HepG2 (cell line): ENCODE measurements at regions not wholly inside any gene's neighbourhood (a gene's known extent, or its start where the extent isn't known, plus 50 kb on each side); places are given as distances from the start of the nearest gene placed in this dataset.

ENCODE experiments used
- ATAC-seq: fragments of 200-7000 bp; cut with Tn5 transposase; 3 replicates; pipeline ENCODE4 v1.9.1; 2020; ENCODE audit warnings: mild to moderate bottlenecking, moderate library complexity
- BruUV-seq: library from RNA; stranded (reverse); fragments of 400-500 nt; replicated peaks from 2 replicates; lab custom pipeline; 2021; lab: Mats Ljungman, UMichigan
- CTCF ChIA-PET: fragments of 300-600 bp; formaldehyde crosslinking; extraction: SDS; loops from one replicate; lab custom pipeline; 2021; ENCODE audit warnings: low total read pairs, inconsistent platforms, low intra/inter-chr PET ratio; lab: Yijun Ruan, JAX
- POLR2A ChIA-PET: fragments of 350-600 bp; sonication (Branson Sonifier 250); formaldehyde crosslinking; loops from one replicate; lab custom pipeline; 2020; ENCODE audit warnings: antibody characterized with exemption, inconsistent platforms; lab: Yijun Ruan, JAX
- DNase-seq: peaks from one replicate; pipeline ENCODE4 v3.0.0-alpha.2; 2015; ENCODE audit warnings: low spot score
- FAIRE-seq: peaks from 3 replicates; lab custom pipeline; 2011; peaks lifted over from hg19 to GRCh38; lab: Jason Lieb, UNC
- H2AFZ ChIP-seq: one replicate; pipeline ENCODE4 v1.6.1; 2011; ENCODE audit warnings: low read length, inconsistent platforms
- H3K27ac ChIP-seq: fragments of 300-600 bp; 3 replicates; pipeline ENCODE4 v1.8.0; 2011; ENCODE audit warnings: mixed run types, mild to moderate bottlenecking, mixed read lengths, low read length, inconsistent platforms; ENCODE audit not compliant: insufficient read depth; ENCODE audit errors: extremely low read length
- H3K27me3 ChIP-seq, 2 experiments: fragments of 200-600 bp in 1 of 2; 2 replicates in 1 of 2; 3 replicates in 1 of 2; pipeline versions ENCODE4 v1.6.0 to v1.8.0; 2011; ENCODE audit warnings: low read length in 2 of 2, mild to moderate bottlenecking in 2 of 2, moderate library complexity in 2 of 2, inconsistent platforms in 1 of 2; ENCODE audit not compliant: insufficient read depth in 2 of 2, control insufficient read depth in 1 of 2
- H3K36me3 ChIP-seq, 2 experiments: fragments of 200-600 bp in 1 of 2; replicated peaks in 1 of 2; 2 replicates in 1 of 2; 3 replicates in 1 of 2; pipeline versions ENCODE4 v1.5.1 to v1.8.0; 2011; ENCODE audit warnings: low read length in 2 of 2, inconsistent platforms in 1 of 2; ENCODE audit not compliant: insufficient read depth in 2 of 2, control insufficient read depth in 1 of 2
- H3K4me1 ChIP-seq: 2 replicates; pipeline ENCODE4 v1.5.1; 2012; ENCODE audit warnings: low read length, inconsistent platforms; ENCODE audit not compliant: insufficient read depth
- H3K4me2 ChIP-seq: 2 replicates; pipeline ENCODE4 v1.6.0; 2011; ENCODE audit warnings: low read depth, low read length, inconsistent platforms
- H3K4me3 ChIP-seq, 3 experiments: fragments of 200-600 bp in 1 of 3; sonication (generic), shearing (Covaris generic) in 1 of 3; replicated peaks in 1 of 3; 2 replicates each; pipeline ENCODE4 v1.5.1; 2011 to 2016; ENCODE audit warnings: low read length in 3 of 3, inconsistent platforms in 2 of 3, low read depth in 2 of 3, mild to moderate bottlenecking in 2 of 3, control low read depth in 1 of 3, mixed read lengths in 1 of 3; ENCODE audit not compliant: insufficient read depth in 1 of 3
- H3K79me2 ChIP-seq: one replicate; pipeline ENCODE4 v1.6.1; 2011; ENCODE audit warnings: low read length, inconsistent platforms; ENCODE audit not compliant: insufficient read depth
- H3K9ac ChIP-seq: 2 replicates; pipeline ENCODE4 v1.6.0; 2011; ENCODE audit warnings: mild to moderate bottlenecking, low read depth, low read length, inconsistent platforms; ENCODE audit not compliant: insufficient read depth
- H3K9me3 ChIP-seq: 2 replicates; pipeline ENCODE4 v1.5.1; 2012; ENCODE audit warnings: mild to moderate bottlenecking, low read length
- H4K20me1 ChIP-seq: 2 replicates; pipeline ENCODE4 v1.6.0; 2011; ENCODE audit warnings: inconsistent platforms, mild to moderate bottlenecking, low read length, moderate library complexity; ENCODE audit not compliant: insufficient read depth
- DR1 ChIP-seq: sonication (generic); formaldehyde crosslinking; IDR thresholded peaks from 2 replicates; pipeline ENCODE4 v1.8.0; 2021; ENCODE audit warnings: mild to moderate bottlenecking, missing genetic modification reagents, inconsistent platforms
- GZF1 ChIP-seq: sonication (generic); formaldehyde crosslinking; IDR thresholded peaks from 2 replicates; pipeline ENCODE4 v1.5.1; 2020; ENCODE audit warnings: mild to moderate bottlenecking, missing genetic modification reagents
- KAT2B ChIP-seq: fragments of 150-350 bp; IDR thresholded peaks from 2 replicates; pipeline ENCODE4 v1.6.1; 2014; ENCODE audit warnings: low read depth, low read length, borderline replicate concordance
- NFE2 ChIP-seq: sonication (generic); formaldehyde crosslinking; IDR thresholded peaks from 2 replicates; pipeline ENCODE4 v1.4.0; 2020; ENCODE audit warnings: missing genetic modification reagents
- PCBP1 ChIP-seq: fragments of 200-400 bp; formaldehyde crosslinking; IDR thresholded peaks from 2 replicates; pipeline ENCODE4 v1.6.1; 2017; ENCODE audit warnings: mild to moderate bottlenecking, low read depth, low read length, borderline replicate concordance
- SKIL ChIP-seq: sonication (generic); formaldehyde crosslinking; IDR thresholded peaks from 2 replicates; pipeline ENCODE4 v1.8.0; 2022; ENCODE audit warnings: missing genetic modification reagents, mild to moderate bottlenecking, moderate library complexity, borderline replicate concordance
- SMAD1 ChIP-seq: sonication (generic); formaldehyde crosslinking; IDR thresholded peaks from 2 replicates; pipeline ENCODE4 v1.4.0; 2020; ENCODE audit warnings: missing genetic modification reagents, low read depth, mild to moderate bottlenecking, borderline replicate concordance
- ZFP36 ChIP-seq: fragments of 150-350 bp; IDR thresholded peaks from 2 replicates; pipeline ENCODE4 v1.6.1; 2018; ENCODE audit warnings: borderline replicate concordance, low read length, low read depth; ENCODE audit not compliant: partially characterized antibody
- ZNF20 ChIP-seq: sonication (generic); formaldehyde crosslinking; IDR thresholded peaks from 2 replicates; pipeline ENCODE4 v1.4.0; 2020; ENCODE audit warnings: mild to moderate bottlenecking, moderate library complexity, missing genetic modification reagents
- ZNF343 ChIP-seq: sonication (generic); formaldehyde crosslinking; IDR thresholded peaks from 2 replicates; pipeline ENCODE4 v1.4.0; 2020; ENCODE audit warnings: mild to moderate bottlenecking, missing genetic modification reagents
- ZNF781 ChIP-seq: sonication (generic); formaldehyde crosslinking; IDR thresholded peaks from 2 replicates; pipeline ENCODE4 v1.5.1; 2020; ENCODE audit warnings: borderline replicate concordance, mild to moderate bottlenecking, missing genetic modification reagents; ENCODE audit errors: not compliant biosample characterization
- WGBS: methylation state at CpG from one replicate; pipeline ENCODE4 v1.1.6; 2017; ENCODE audit warnings: low lambda C conversion rate; 5-methylcytosine and 5-hydroxymethylcytosine counted together
- in situ Hi-C: cut with HindIII; loops from 2 replicates; pipeline ENCODE4 v1.10.0; 2017; ENCODE audit warnings: low pct_unique_long_range_greater_than_20kb; ENCODE audit not compliant: extremely low pct_ligation_motif_present
- intact Hi-C: fragments of 100-400 bp; cut with micrococcal nuclease; formaldehyde crosslinking; loops from one replicate; pipeline ENCODE4 v1.10.0; 2022; ENCODE audit not compliant: unreplicated experiment
- TF ChIP-seq, protein P1 (sequence below): sonication (generic); formaldehyde crosslinking; IDR thresholded peaks from 2 replicates; pipeline ENCODE4 v1.5.1; 2020; ENCODE audit warnings: missing genetic modification reagents, mild to moderate bottlenecking, borderline replicate concordance
- TF ChIP-seq, protein P2 (sequence below): sonication (generic); formaldehyde crosslinking; conservative IDR thresholded peaks from 2 replicates; pipeline ENCODE4 v1.4.0; 2020; ENCODE audit warnings: missing genetic modification reagents

GRCh38 chr11:28708075-28708474 lies 599.9 kb downstream of the METTL15 start:
- no peaks in the 10 kb centered on the region for H3K27me3 ChIP-seq
- DNase-seq (no peak), ATAC-seq (no peak)
- H3K4me1 ChIP-seq, result no peaks in the 10 kb centered on the region
- H3K9me3 ChIP-seq, result no peaks in the 10 kb centered on the region
- no peak for TF ChIP-seq SMAD1 (CRISPR knock-in tag)
- TF ChIP-seq, protein P1, sequence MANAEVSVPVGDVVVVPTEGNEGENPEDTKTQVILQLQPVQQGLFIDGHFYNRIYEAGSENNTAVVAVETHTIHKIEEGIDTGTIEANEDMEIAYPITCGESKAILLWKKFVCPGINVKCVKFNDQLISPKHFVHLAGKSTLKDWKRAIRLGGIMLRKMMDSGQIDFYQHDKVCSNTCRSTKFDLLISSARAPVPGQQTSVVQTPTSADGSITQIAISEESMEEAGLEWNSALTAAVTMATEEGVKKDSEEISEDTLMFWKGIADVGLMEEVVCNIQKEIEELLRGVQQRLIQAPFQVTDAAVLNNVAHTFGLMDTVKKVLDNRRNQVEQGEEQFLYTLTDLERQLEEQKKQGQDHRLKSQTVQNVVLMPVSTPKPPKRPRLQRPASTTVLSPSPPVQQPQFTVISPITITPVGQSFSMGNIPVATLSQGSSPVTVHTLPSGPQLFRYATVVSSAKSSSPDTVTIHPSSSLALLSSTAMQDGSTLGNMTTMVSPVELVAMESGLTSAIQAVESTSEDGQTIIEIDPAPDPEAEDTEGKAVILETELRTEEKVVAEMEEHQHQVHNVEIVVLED (CRISPR knock-in tag), result no peak
- TF ChIP-seq, all 625 proteins: peak for 0
- no peak for FAIRE-seq
- ChIA-PET POLR2A (no interaction called here), CTCF (no interaction called here)
- no peak overlapping the region for H3K4me3 ChIP-seq
- no peak overlapping the region for H2AFZ ChIP-seq
- intact Hi-C loops (no loop called here), in situ Hi-C loops (no loop called here)
- H3K27ac ChIP-seq, result no peak overlapping the region
- no peak overlapping the region for H3K4me2 ChIP-seq
- BruUV-seq, result no TSS peak
- no peaks in the 10 kb centered on the region for H4K20me1 ChIP-seq
- WGBS, result 2% methylated on average over 2 of the region's 2 CpGs
- H3K79me2 ChIP-seq, result no peaks in the 10 kb centered on the region
- H3K9ac ChIP-seq, result no peak overlapping the region
- H3K36me3 ChIP-seq, result no peaks in the 10 kb centered on the region

DNA sequence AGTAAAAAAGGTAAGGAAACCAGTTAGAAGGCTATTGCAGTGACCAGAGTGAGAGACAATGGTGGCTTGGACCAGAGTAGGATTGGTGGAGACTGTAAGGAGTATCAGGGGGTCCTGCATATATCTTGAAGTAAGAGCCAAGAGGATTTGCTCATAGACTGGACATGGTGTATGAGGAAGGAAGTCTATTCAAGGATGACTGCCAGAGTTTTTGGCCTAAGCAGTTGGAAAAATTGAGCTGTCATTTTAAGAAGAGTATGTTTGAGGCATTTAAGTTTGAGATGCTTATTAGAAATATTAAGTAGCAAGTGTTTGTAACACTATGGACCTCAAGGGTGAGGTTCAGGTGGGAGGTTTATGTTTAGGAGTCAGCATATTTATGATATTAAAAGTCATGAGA lies 596.6 kb downstream of the METTL15 start:
- no peak overlapping the region for H3K27ac ChIP-seq
- in situ Hi-C loops (no loop called here), intact Hi-C loops (no loop called here)
- no peaks in the 10 kb centered on the region for H3K4me1 ChIP-seq
- no peak for FAIRE-seq
- H3K9ac ChIP-seq, result no peak overlapping the region
- no peaks in the 10 kb centered on the region for H3K9me3 ChIP-seq
- H3K79me2 ChIP-seq, result no peaks in the 10 kb centered on the region
- ATAC-seq, result no peak
- H2AFZ ChIP-seq, result no peak overlapping the region
- H3K36me3 ChIP-seq, result no peaks in the 10 kb centered on the region
- H3K27me3 ChIP-seq, result no peaks in the 10 kb centered on the region
- H3K4me3 ChIP-seq, result no peak overlapping the region
- POLR2A ChIA-PET, result no interaction called here
- H4K20me1 ChIP-seq, result no peaks in the 10 kb centered on the region
- H3K4me2 ChIP-seq, result no peak overlapping the region
- BruUV-seq, result no TSS peak
- CTCF ChIA-PET, result no interaction called here
- no peak for DNase-seq
- TF ChIP-seq ZFP36 (no peak), SKIL (CRISPR knock-in tag) (no peak), ZNF20 (CRISPR knock-in tag) (no peak), GZF1 (CRISPR knock-in tag) (no peak), NFE2 (CRISPR knock-in tag) (no peak), KAT2B (no peak), PCBP1 (no peak), ZNF343 (no peak), DR1 (CRISPR knock-in tag) (no peak), ZNF781 (CRISPR knock-in tag) (no peak)
- TF ChIP-seq, protein P2, sequence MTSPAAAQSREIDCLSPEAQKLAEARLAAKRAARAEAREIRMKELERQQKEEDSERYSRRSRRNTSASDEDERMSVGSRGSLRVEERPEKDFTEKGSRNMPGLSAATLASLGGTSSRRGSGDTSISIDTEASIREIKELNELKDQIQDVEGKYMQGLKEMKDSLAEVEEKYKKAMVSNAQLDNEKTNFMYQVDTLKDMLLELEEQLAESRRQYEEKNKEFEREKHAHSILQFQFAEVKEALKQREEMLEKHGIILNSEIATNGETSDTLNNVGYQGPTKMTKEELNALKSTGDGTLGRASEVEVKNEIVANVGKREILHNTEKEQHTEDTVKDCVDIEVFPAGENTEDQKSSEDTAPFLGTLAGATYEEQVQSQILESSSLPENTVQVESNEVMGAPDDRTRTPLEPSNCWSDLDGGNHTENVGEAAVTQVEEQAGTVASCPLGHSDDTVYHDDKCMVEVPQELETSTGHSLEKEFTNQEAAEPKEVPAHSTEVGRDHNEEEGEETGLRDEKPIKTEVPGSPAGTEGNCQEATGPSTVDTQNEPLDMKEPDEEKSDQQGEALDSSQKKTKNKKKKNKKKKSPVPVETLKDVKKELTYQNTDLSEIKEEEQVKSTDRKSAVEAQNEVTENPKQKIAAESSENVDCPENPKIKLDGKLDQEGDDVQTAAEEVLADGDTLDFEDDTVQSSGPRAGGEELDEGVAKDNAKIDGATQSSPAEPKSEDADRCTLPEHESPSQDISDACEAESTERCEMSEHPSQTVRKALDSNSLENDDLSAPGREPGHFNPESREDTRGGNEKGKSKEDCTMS (CRISPR knock-in tag), result no peak
